ENCODE measurements at regions not wholly inside any gene's neighbourhood (a gene's known extent, or its start where the extent isn't known, plus 50 kb on each side); places are given as distances from the start of the nearest gene placed in this dataset.

DNA sequence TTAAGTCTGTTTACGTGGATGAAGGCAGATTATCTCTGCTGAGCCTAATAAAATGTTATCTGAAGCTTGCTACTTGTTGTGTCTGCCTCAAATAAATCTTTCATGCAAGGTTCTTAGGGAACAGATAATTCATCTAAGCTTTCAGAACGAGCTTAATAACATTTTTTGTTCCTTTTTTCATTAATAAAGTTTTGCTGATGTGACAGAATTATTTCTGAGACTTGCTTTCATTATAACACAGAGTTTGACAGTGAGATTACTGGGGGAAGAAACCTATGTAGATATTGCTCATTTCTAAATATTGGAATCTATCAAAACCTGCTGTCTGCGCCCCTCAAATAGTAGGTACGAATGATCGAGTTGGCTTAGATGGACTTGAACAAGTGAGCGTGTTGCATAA, 948.7 kb upstream of the SEL1L start:
- intact Hi-C loops (cut with micrococcal nuclease): no loop called here
- ChIA-PET CTCF (no interaction called here), POLR2A (no interaction called here)
- no peak for DNase-seq (ENCODE audit: low read depth, low spot score)
- Histone ChIP-seq H3K27me3 (ENCODE audit: control insufficient read depth in 2 of 2, insufficient read depth in 2 of 2, low read length in 2 of 2) (no peaks in the 10 kb centered on the region), H4K20me1 (replicated peaks; ENCODE audit: control insufficient read depth, extremely low read depth, insufficient read depth, low read length) (no peaks in the 10 kb centered on the region), H3K9me1 (replicated peaks; ENCODE audit: control insufficient read depth, extremely low read depth, insufficient read depth, low read length) (no peaks in the 10 kb centered on the region), H3K9me3 (replicated peaks; ENCODE audit: control insufficient read depth, insufficient read depth, low read length) (no peaks in the 10 kb centered on the region), H3K36me3 (ENCODE audit: control insufficient read depth in 2 of 2, extremely low read depth in 1 of 2, insufficient read depth in 2 of 2, low read length in 2 of 2) (no peaks in the 10 kb centered on the region), H3K9ac (replicated peaks; ENCODE audit: extremely low read depth, insufficient read depth, low read length) (no peak overlapping the region), H3K4me1 (ENCODE audit: control insufficient read depth, extremely low read depth, insufficient read depth, low read length) (no peaks in the 10 kb centered on the region), H2AFZ (ENCODE audit: low read depth, low read length) (no peak overlapping the region), H3K4me2 (ENCODE audit: insufficient read depth, low read length) (no peak overlapping the region), H3K79me2 (ENCODE audit: control insufficient read depth, insufficient read depth, low read length) (no peaks in the 10 kb centered on the region), H3K4me3 (replicated peaks in 1 of 3; ENCODE audit: insufficient read depth in 1 of 3, low read depth in 1 of 3, low read length in 3 of 3) (no peak overlapping the region), H3K27ac (ENCODE audit: insufficient read depth, low read depth, low read length) (no peak overlapping the region)
- BruUV-seq (replicated peaks): no TSS peak
- no peak for FAIRE-seq
- TF ChIP-seq POLR2AphosphoS5 (IDR thresholded peaks at IDR 0.05; ENCODE audit: insufficient read depth, low read depth, low read length) (no peak), GATA2 (IDR thresholded peaks at IDR 0.05; ENCODE audit: insufficient read depth, insufficient read length, low read depth, low read length) (no peak), POLR2A (IDR thresholded peaks at IDR 0.05; ENCODE audit: low read depth, low read length) (no peak), FOS (IDR thresholded peaks at IDR 0.05; ENCODE audit: borderline replicate concordance, insufficient read depth, low read length) (no peak), MYC (IDR thresholded peaks at IDR 0.05; ENCODE audit: low read depth, low read length) (no peak), JUN (IDR thresholded peaks at IDR 0.05; ENCODE audit: borderline replicate concordance, insufficient read depth, insufficient read length, low read depth) (no peak), EZH2 (IDR thresholded peaks at IDR 0.05; ENCODE audit: borderline replicate concordance, low read depth, low read length, severe bottlenecking) (no peak)
- TF ChIP-seq, protein P1, sequence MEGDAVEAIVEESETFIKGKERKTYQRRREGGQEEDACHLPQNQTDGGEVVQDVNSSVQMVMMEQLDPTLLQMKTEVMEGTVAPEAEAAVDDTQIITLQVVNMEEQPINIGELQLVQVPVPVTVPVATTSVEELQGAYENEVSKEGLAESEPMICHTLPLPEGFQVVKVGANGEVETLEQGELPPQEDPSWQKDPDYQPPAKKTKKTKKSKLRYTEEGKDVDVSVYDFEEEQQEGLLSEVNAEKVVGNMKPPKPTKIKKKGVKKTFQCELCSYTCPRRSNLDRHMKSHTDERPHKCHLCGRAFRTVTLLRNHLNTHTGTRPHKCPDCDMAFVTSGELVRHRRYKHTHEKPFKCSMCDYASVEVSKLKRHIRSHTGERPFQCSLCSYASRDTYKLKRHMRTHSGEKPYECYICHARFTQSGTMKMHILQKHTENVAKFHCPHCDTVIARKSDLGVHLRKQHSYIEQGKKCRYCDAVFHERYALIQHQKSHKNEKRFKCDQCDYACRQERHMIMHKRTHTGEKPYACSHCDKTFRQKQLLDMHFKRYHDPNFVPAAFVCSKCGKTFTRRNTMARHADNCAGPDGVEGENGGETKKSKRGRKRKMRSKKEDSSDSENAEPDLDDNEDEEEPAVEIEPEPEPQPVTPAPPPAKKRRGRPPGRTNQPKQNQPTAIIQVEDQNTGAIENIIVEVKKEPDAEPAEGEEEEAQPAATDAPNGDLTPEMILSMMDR (IDR thresholded peaks at IDR 0.05; ENCODE audit: extremely low read depth in 1 of 2, insufficient read depth in 1 of 2, low read depth in 1 of 2, low read length in 2 of 2): no peak
- TF ChIP-seq, protein P2, sequence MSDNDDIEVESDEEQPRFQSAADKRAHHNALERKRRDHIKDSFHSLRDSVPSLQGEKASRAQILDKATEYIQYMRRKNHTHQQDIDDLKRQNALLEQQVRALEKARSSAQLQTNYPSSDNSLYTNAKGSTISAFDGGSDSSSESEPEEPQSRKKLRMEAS (IDR thresholded peaks at IDR 0.05; ENCODE audit: insufficient read depth, insufficient read length): no peak
- dilution Hi-C loops (cut with MboI; ENCODE audit: extremely low pct_ligation_motif_present, low sequenced_read_pairs): no loop called here
